ENCODE measurements at regions not wholly inside any gene's neighbourhood (a gene's known extent, or its start where the extent isn't known, plus 50 kb on each side); places are given as distances from the start of the nearest gene placed in this dataset.

DNA sequence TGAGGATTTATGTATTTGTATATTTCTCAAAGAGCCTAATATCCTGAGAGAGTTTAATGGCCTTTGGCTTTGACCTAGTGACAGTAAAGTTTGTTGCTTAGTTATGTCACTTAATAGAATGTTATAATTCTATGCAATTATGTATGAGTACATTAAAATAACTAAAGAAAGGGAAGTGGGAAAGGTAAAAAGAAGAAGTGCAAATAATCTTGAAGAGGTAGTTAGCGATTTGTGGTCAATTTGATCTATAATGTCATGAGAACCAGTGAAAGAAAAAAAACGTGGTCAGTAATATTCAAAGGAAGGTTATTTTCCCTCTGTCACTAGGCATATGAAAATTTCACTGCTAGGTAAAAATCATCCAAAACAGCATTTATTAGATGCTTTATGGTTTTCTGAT lies 143.4 kb upstream of the LSM8 start:
- Histone ChIP-seq H3K9me3 (ENCODE audit: insufficient read depth, low read length) (no peaks in the 10 kb centered on the region), H3K36me3 (replicated peaks; ENCODE audit: low read depth, low read length) (no peaks in the 10 kb centered on the region), H3K9ac (ENCODE audit: low read length) (peak overlapping the region; percentile 37), H3K4me2 (ENCODE audit: low read length) (peak overlapping the region; percentile 86), H4K20me1 (ENCODE audit: insufficient read depth, low read length) (no peaks in the 10 kb centered on the region), H3K4me1 (ENCODE audit: low read length) (peaks cover 51% of the 10 kb centered on the region), H3K4me3 (ENCODE audit: low read length) (peak overlapping the region; percentile 56), H3K27me3 (ENCODE audit: low read depth, low read length) (0 out of 2 replicates have a peak, but pooled peaks cover 3% of the 10 kb centered on the region), H2AFZ (ENCODE audit: low read depth, low read length) (no peak overlapping the region), H3K27ac (ENCODE audit: low read length) (peak overlapping the region; percentile 59), H3K79me2 (ENCODE audit: low read length) (no peaks in the 10 kb centered on the region)
- no peak for TF ChIP-seq EZH2phosphoT487 (IDR thresholded peaks at IDR 0.05; ENCODE audit: low read depth)
- TF ChIP-seq, protein P1, sequence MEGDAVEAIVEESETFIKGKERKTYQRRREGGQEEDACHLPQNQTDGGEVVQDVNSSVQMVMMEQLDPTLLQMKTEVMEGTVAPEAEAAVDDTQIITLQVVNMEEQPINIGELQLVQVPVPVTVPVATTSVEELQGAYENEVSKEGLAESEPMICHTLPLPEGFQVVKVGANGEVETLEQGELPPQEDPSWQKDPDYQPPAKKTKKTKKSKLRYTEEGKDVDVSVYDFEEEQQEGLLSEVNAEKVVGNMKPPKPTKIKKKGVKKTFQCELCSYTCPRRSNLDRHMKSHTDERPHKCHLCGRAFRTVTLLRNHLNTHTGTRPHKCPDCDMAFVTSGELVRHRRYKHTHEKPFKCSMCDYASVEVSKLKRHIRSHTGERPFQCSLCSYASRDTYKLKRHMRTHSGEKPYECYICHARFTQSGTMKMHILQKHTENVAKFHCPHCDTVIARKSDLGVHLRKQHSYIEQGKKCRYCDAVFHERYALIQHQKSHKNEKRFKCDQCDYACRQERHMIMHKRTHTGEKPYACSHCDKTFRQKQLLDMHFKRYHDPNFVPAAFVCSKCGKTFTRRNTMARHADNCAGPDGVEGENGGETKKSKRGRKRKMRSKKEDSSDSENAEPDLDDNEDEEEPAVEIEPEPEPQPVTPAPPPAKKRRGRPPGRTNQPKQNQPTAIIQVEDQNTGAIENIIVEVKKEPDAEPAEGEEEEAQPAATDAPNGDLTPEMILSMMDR (IDR thresholded peaks at IDR 0.05; ENCODE audit: low read depth, low read length) = no peak

DNA sequence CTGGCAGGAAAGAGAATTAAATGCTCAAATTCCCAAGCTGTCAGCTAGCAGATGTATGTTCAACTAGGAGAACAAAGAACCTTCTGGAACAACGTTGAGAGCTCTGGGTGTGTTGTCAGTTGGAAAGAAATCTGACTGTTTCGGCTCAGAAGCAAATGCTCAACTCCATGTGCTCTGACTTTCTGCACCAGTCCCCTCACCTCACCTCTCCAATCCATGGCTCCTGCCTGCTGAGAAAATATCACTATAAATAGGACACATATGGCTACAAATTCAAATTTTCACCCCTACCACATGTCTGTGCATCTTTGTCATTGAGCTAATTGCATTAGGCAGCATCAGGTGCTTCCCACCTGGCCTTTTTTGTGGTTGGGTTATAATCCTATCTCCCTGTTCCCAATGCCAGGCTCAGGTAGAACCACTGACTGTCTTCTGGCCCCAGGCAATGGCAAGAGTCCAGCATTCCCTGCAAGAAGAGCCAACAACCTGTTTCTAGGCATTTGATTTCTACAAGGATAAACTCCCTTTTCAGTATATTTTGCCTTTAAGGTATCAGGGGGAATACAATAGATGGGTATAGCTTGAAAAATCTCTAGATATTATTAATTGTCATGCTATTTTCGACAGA lies 142.6 kb upstream of the LSM8 start:
- TF ChIP-seq EZH2phosphoT487 (IDR thresholded peaks at IDR 0.05; ENCODE audit: low read depth) = no peak
- TF ChIP-seq, protein P1 (IDR thresholded peaks at IDR 0.05; ENCODE audit: low read depth, low read length) = no peak
- H3K4me3 ChIP-seq (ENCODE audit: low read length) = peak overlapping the region; percentile 56
- no peaks in the 10 kb centered on the region for H3K79me2 ChIP-seq (ENCODE audit: low read length)
- H3K36me3 ChIP-seq (replicated peaks; ENCODE audit: low read depth, low read length) = no peaks in the 10 kb centered on the region
- H3K9ac ChIP-seq (ENCODE audit: low read length) = peak overlapping the region; percentile 37; the same call in 1 of the 2 replicates
- H3K9me3 ChIP-seq (ENCODE audit: insufficient read depth, low read length) = no peaks in the 10 kb centered on the region
- peak overlapping the region; percentile 86 for H3K4me2 ChIP-seq (ENCODE audit: low read length)
- H3K27me3 ChIP-seq (ENCODE audit: low read depth, low read length) = no peaks in the 10 kb centered on the region
- peaks cover 51% of the 10 kb centered on the region for H3K4me1 ChIP-seq (ENCODE audit: low read length)
- peak overlapping the region; percentile 59 for H3K27ac ChIP-seq (ENCODE audit: low read length)
- H2AFZ ChIP-seq (ENCODE audit: low read depth, low read length) = peak overlapping the region; percentile 4; the same call in 1 of the 2 replicates
- no peaks in the 10 kb centered on the region for H4K20me1 ChIP-seq (ENCODE audit: insufficient read depth, low read length)

DNA sequence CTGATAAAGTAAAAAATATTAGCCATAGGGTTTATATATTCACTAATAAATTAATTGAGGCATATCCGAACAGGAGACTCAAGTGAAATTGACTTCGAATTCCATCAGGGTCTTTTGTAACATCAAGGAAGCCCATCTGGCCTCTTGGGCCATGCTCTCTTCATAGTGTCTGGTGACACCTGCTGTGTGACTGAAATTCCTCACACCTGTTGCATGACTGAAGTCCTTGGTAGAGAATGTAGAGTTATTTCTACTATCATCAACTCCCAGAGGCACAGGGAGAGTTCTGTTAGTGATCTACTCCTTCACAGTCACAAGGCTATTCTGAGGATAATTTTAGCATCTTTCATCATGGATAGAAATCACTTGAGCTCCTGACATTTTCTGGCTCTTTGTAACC lies 138.3 kb upstream of the LSM8 start:
- Histone ChIP-seq H3K4me1 (ENCODE audit: low read length) (peaks cover 29% of the 10 kb centered on the region), H3K9ac (ENCODE audit: low read length) (no peak overlapping the region), H3K9me3 (ENCODE audit: insufficient read depth, low read length) (no peaks in the 10 kb centered on the region), H3K36me3 (replicated peaks; ENCODE audit: low read depth, low read length) (no peaks in the 10 kb centered on the region), H3K27me3 (ENCODE audit: low read depth, low read length) (no peaks in the 10 kb centered on the region), H4K20me1 (ENCODE audit: insufficient read depth, low read length) (no peaks in the 10 kb centered on the region), H3K4me3 (ENCODE audit: low read length) (no peak overlapping the region), H3K27ac (ENCODE audit: low read length) (no peak overlapping the region), H3K4me2 (ENCODE audit: low read length) (no peak overlapping the region), H3K79me2 (ENCODE audit: low read length) (no peaks in the 10 kb centered on the region), H2AFZ (ENCODE audit: low read depth, low read length) (no peak overlapping the region)
- no peak for TF ChIP-seq EZH2phosphoT487 (IDR thresholded peaks at IDR 0.05; ENCODE audit: low read depth)
- TF ChIP-seq, protein P1 (IDR thresholded peaks at IDR 0.05; ENCODE audit: low read depth, low read length) = peak; percentile 40

DNA sequence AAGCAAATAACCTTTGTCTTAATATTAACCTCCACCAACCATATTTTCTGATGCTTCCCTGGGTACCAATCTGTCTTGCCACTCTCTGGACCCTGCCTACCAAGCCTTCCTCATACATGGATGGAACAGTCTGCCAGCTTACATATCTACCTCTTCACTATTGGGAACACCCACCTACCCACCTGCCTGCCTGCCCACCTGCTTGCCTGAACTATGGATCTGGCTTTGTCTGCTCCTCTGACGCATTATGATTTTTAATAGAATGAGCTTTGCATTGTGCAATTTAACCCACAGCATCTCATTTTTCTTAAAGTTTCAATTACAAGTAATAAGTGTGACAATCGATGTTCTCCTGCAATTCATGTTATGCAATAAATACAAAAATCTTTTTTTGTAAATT lies 137.9 kb upstream of the LSM8 start:
- no peaks in the 10 kb centered on the region for H3K79me2 ChIP-seq (ENCODE audit: low read length)
- no peaks in the 10 kb centered on the region for H4K20me1 ChIP-seq (ENCODE audit: insufficient read depth, low read length)
- H3K4me3 ChIP-seq (ENCODE audit: low read length) = no peak overlapping the region
- no peak overlapping the region for H3K4me2 ChIP-seq (ENCODE audit: low read length)
- H3K9ac ChIP-seq (ENCODE audit: low read length) = no peak overlapping the region
- no peaks in the 10 kb centered on the region for H3K27me3 ChIP-seq (ENCODE audit: low read depth, low read length)
- TF ChIP-seq, protein P1 (IDR thresholded peaks at IDR 0.05; ENCODE audit: low read depth, low read length) = no peak
- TF ChIP-seq EZH2phosphoT487 (IDR thresholded peaks at IDR 0.05; ENCODE audit: low read depth) = no peak
- no peak overlapping the region for H2AFZ ChIP-seq (ENCODE audit: low read depth, low read length)
- H3K4me1 ChIP-seq (ENCODE audit: low read length) = peaks cover 24% of the 10 kb centered on the region
- H3K9me3 ChIP-seq (ENCODE audit: insufficient read depth, low read length) = no peaks in the 10 kb centered on the region
- no peak overlapping the region for H3K27ac ChIP-seq (ENCODE audit: low read length)
- no peaks in the 10 kb centered on the region for H3K36me3 ChIP-seq (replicated peaks; ENCODE audit: low read depth, low read length)

All from OCI-LY3 (cell line).